Neural progenitor cell (in vitro differentiated cells): ENCODE measurements at regions not wholly inside any gene's neighbourhood (a gene's known extent, or its start where the extent isn't known, plus 50 kb on each side); places are given as distances from the start of the nearest gene placed in this dataset.

ENCODE experiments used
- EZH2 ChIP-seq: fragments of 200-600 bp; sonication (generic); IDR thresholded peaks from 2 replicates; pipeline ENCODE4 v1.6.1; 2017; ENCODE audit warnings: antibody characterized with exemption, mild to moderate bottlenecking, moderate library complexity
- TF ChIP-seq, protein P1 (sequence below): fragments of 200-600 bp; sonication (generic); IDR thresholded peaks from 2 replicates; pipeline ENCODE4 v1.5.1; 2017; ENCODE audit warnings: antibody characterized with exemption, mild to moderate bottlenecking

DNA sequence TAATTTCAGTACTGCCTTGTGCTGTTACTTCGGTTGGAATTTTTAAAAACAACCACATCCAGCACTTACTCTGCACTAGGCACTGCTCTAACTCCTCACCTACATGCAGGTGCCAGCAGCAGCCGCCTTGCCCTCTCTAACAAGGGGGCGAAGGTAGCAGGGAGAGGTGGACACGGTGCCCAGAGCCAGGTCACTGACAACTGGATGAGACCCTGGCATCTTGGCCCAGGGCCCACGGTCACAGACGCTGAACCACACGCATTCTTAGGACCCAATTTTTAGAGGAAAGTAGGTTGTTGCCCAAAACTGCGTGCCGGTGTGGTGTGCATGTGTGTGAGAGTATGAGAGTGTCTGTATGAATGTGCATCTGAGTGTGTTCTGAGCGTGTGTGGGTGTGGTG, 63.4 kb upstream of the GATA2 start:
- TF ChIP-seq, protein P1, sequence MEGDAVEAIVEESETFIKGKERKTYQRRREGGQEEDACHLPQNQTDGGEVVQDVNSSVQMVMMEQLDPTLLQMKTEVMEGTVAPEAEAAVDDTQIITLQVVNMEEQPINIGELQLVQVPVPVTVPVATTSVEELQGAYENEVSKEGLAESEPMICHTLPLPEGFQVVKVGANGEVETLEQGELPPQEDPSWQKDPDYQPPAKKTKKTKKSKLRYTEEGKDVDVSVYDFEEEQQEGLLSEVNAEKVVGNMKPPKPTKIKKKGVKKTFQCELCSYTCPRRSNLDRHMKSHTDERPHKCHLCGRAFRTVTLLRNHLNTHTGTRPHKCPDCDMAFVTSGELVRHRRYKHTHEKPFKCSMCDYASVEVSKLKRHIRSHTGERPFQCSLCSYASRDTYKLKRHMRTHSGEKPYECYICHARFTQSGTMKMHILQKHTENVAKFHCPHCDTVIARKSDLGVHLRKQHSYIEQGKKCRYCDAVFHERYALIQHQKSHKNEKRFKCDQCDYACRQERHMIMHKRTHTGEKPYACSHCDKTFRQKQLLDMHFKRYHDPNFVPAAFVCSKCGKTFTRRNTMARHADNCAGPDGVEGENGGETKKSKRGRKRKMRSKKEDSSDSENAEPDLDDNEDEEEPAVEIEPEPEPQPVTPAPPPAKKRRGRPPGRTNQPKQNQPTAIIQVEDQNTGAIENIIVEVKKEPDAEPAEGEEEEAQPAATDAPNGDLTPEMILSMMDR: no peak
- TF ChIP-seq EZH2: no peak
